Endothelial cell of umbilical vein (primary cell): ENCODE measurements at regions not wholly inside any gene's neighbourhood (a gene's known extent, or its start where the extent isn't known, plus 50 kb on each side); places are given as distances from the start of the nearest gene placed in this dataset.

ENCODE experiments used
- CTCF ChIP-seq, 2 donors: IDR thresholded peaks; 1 replicate in 1 of 2; 2 replicates in 1 of 2; pipeline ENCODE4 v1.5.1; 2011; ENCODE audit warnings: low read length in 2 of 2, mild to moderate bottlenecking in 2 of 2, moderate library complexity in 2 of 2, control low read depth in 1 of 2, inconsistent platforms in 1 of 2, low read depth in 1 of 2; ENCODE audit not compliant: insufficient read depth in 1 of 2; ENCODE audit errors: extremely low read depth in 1 of 2
- EZH2 ChIP-seq: IDR thresholded peaks from 2 replicates; pipeline ENCODE4 v1.6.1; 2012; ENCODE audit warnings: borderline replicate concordance, low read depth, mild to moderate bottlenecking, moderate library complexity, low read length, inconsistent platforms; ENCODE audit not compliant: severe bottlenecking
- FOS ChIP-seq: IDR thresholded peaks from 2 replicates; pipeline ENCODE4 v1.6.1; 2011; ENCODE audit warnings: mild to moderate bottlenecking, low read length, moderate library complexity, borderline replicate concordance; ENCODE audit not compliant: insufficient read depth
- JUN ChIP-seq: IDR thresholded peaks from 2 replicates; pipeline ENCODE4 v1.6.1; 2011; ENCODE audit warnings: borderline replicate concordance, low read depth; ENCODE audit not compliant: insufficient read length, insufficient read depth
- MAX ChIP-seq: IDR thresholded peaks from 2 replicates; pipeline ENCODE4 v1.6.1; 2011; ENCODE audit not compliant: insufficient read depth, insufficient read length
- MYC ChIP-seq: IDR thresholded peaks from one replicate; pipeline ENCODE4 v1.6.1; 2011; ENCODE audit warnings: mild to moderate bottlenecking, low read depth, low read length
- POLR2A ChIP-seq: IDR thresholded peaks from 2 replicates; pipeline ENCODE4 v1.6.1; 2012; ENCODE audit warnings: low read depth, mild to moderate bottlenecking, control low read depth, low read length
- POLR2AphosphoS5 ChIP-seq: IDR thresholded peaks from 2 replicates; pipeline ENCODE4 v1.6.1; 2012; ENCODE audit warnings: low read depth, mild to moderate bottlenecking, control low read depth, low read length, moderate library complexity; ENCODE audit not compliant: insufficient read depth

GRCh38 chr3:132189601-132190000 is 127.6 kb upstream of the ACP3 start:
- no peak for TF ChIP-seq CTCF (IDR thresholded peaks at IDR 0.05; ENCODE audit: extremely low read depth in 1 of 2, insufficient read depth in 1 of 2, low read depth in 1 of 2, low read length in 2 of 2)
- TF ChIP-seq POLR2AphosphoS5, result no peak
- TF ChIP-seq POLR2A, result no peak
- no peak for TF ChIP-seq EZH2
- no peak for TF ChIP-seq JUN
- no peak for TF ChIP-seq MAX
- TF ChIP-seq FOS, result no peak
- no peak for TF ChIP-seq MYC
